DND-41 (cell line): ENCODE measurements at regions not wholly inside any gene's neighbourhood (a gene's known extent, or its start where the extent isn't known, plus 50 kb on each side); places are given as distances from the start of the nearest gene placed in this dataset.

ENCODE experiments used
- ATAC-seq: fragments of 200-7000 bp; cut with Tn5 transposase; 3 replicates; pipeline ENCODE4 v1.9.1; 2021; ENCODE audit warnings: low read depth; ENCODE audit not compliant: insufficient read depth
- DNase-seq: peaks from one replicate; pipeline ENCODE4 v3.0.0-alpha.2; 2020
- H2AFZ ChIP-seq: 2 replicates; pipeline ENCODE4 v1.6.0; 2012; ENCODE audit warnings: low read depth, low read length
- H3K27ac ChIP-seq: 2 replicates; pipeline ENCODE4 v1.5.1; 2012; ENCODE audit warnings: low read length, inconsistent platforms
- H3K27me3 ChIP-seq: fragments of 200-600 bp; sonication (generic); 2 replicates; pipeline ENCODE4 v1.6.0; 2012; ENCODE audit warnings: low read length, mild to moderate bottlenecking, inconsistent platforms; ENCODE audit not compliant: insufficient read depth, poor library complexity
- H3K36me3 ChIP-seq: 2 replicates; pipeline ENCODE4 v1.5.1; 2012; ENCODE audit warnings: low read length, inconsistent platforms; ENCODE audit not compliant: insufficient read depth
- H3K4me1 ChIP-seq: 2 replicates; pipeline ENCODE4 v1.5.1; 2012; ENCODE audit warnings: mild to moderate bottlenecking, low read length; ENCODE audit not compliant: insufficient read depth
- H3K4me2 ChIP-seq: 2 replicates; pipeline ENCODE4 v1.6.0; 2012; ENCODE audit warnings: mild to moderate bottlenecking, moderate library complexity, low read length, inconsistent platforms; ENCODE audit not compliant: insufficient read depth
- H3K4me3 ChIP-seq, 2 experiments: fragments of 200-600 bp in 1 of 2; shearing (Covaris generic) in 1 of 2; 2 replicates each; pipeline ENCODE4 v1.5.1; 2012 to 2016; ENCODE audit warnings: inconsistent platforms in 2 of 2, low read length in 2 of 2, mild to moderate bottlenecking in 2 of 2, low read depth in 1 of 2, moderate library complexity in 1 of 2
- H3K79me2 ChIP-seq: 2 replicates; pipeline ENCODE4 v1.6.0; 2012; ENCODE audit warnings: low read length, inconsistent platforms; ENCODE audit not compliant: insufficient read depth
- H3K9ac ChIP-seq: 2 replicates; pipeline ENCODE4 v1.6.0; 2012; ENCODE audit warnings: low read depth, mild to moderate bottlenecking, inconsistent platforms, low read length, moderate library complexity
- H3K9me3 ChIP-seq: 2 replicates; pipeline ENCODE4 v1.5.1; 2012; ENCODE audit warnings: low read length, moderate library complexity, mild to moderate bottlenecking, inconsistent platforms; ENCODE audit not compliant: insufficient read depth, severe bottlenecking
- H4K20me1 ChIP-seq: 2 replicates; pipeline ENCODE4 v1.6.0; 2012; ENCODE audit warnings: low read length; ENCODE audit not compliant: insufficient read depth
- EZH2 ChIP-seq: IDR thresholded peaks from 3 replicates; pipeline ENCODE4 v1.6.1; 2012; ENCODE audit warnings: borderline replicate concordance, low read depth, mild to moderate bottlenecking, moderate library complexity, low read length, inconsistent platforms; ENCODE audit not compliant: severe bottlenecking
- TF ChIP-seq, protein P1 (sequence below): IDR thresholded peaks from 2 replicates; pipeline ENCODE4 v1.5.1; 2012; ENCODE audit warnings: borderline replicate concordance, low read length, moderate library complexity, mild to moderate bottlenecking; ENCODE audit not compliant: poor library complexity, severe bottlenecking; ENCODE audit errors: extremely low read depth

- Histone ChIP-seq H3K9ac (no peak overlapping the region), H3K9me3 (no peaks in the 10 kb centered on the region), H3K27me3 (no peaks in the 10 kb centered on the region), H3K36me3 (no peaks in the 10 kb centered on the region), H3K27ac (peak overlapping the region; percentile 41), H3K4me2 (no peak overlapping the region), H3K4me3 (no peak overlapping the region), H3K4me1 (peaks cover 15% of the 10 kb centered on the region), H4K20me1 (no peaks in the 10 kb centered on the region), H2AFZ (no peak overlapping the region), H3K79me2 (no peaks in the 10 kb centered on the region)
- peak; percentile 69 for ATAC-seq
- peak; percentile 17 for DNase-seq
- no peak for TF ChIP-seq EZH2
- TF ChIP-seq, protein P1, sequence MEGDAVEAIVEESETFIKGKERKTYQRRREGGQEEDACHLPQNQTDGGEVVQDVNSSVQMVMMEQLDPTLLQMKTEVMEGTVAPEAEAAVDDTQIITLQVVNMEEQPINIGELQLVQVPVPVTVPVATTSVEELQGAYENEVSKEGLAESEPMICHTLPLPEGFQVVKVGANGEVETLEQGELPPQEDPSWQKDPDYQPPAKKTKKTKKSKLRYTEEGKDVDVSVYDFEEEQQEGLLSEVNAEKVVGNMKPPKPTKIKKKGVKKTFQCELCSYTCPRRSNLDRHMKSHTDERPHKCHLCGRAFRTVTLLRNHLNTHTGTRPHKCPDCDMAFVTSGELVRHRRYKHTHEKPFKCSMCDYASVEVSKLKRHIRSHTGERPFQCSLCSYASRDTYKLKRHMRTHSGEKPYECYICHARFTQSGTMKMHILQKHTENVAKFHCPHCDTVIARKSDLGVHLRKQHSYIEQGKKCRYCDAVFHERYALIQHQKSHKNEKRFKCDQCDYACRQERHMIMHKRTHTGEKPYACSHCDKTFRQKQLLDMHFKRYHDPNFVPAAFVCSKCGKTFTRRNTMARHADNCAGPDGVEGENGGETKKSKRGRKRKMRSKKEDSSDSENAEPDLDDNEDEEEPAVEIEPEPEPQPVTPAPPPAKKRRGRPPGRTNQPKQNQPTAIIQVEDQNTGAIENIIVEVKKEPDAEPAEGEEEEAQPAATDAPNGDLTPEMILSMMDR = no peak
These were observed 62.3 kb upstream of the COL24A1 start for GRCh38 chr1:86218859-86219258.

DNA sequence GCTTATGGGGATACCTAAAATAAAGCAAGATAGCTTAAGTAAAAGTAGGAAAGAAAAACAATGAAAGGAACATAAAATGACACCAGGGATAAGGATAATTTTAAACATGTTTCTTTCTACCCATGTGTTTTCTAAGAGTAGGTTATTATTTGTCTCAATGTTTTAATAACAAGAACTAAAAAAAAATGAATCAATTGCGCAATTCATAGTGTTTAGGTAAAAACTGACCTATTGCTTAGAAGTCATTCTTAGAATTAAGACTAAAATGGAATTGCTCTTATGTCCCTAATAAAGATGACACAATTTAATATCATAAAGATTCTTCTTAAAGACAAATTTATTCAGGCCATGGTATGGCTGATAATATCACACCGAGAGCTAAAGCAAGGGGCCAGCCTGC lies 58.0 kb upstream of the COL24A1 start:
- TF ChIP-seq EZH2 = no peak
- TF ChIP-seq, protein P1 = no peak
- H3K4me3 ChIP-seq = no peak overlapping the region
- no peak overlapping the region for H3K4me2 ChIP-seq
- H3K36me3 ChIP-seq = no peaks in the 10 kb centered on the region
- H3K27me3 ChIP-seq = no peaks in the 10 kb centered on the region
- H3K4me1 ChIP-seq = peaks cover 15% of the 10 kb centered on the region
- DNase-seq = no peak
- no peak overlapping the region for H2AFZ ChIP-seq
- ATAC-seq = no peak
- H3K9ac ChIP-seq = no peak overlapping the region
- H4K20me1 ChIP-seq = no peaks in the 10 kb centered on the region
- no peaks in the 10 kb centered on the region for H3K9me3 ChIP-seq
- no peak overlapping the region for H3K27ac ChIP-seq
- H3K79me2 ChIP-seq = no peaks in the 10 kb centered on the region

GRCh38 chr1:86209346-86209745 lies 52.8 kb upstream of the COL24A1 start:
- Histone ChIP-seq H2AFZ (no peak overlapping the region), H3K27me3 (no peaks in the 10 kb centered on the region), H3K4me1 (no peaks in the 10 kb centered on the region), H3K36me3 (no peaks in the 10 kb centered on the region), H4K20me1 (no peaks in the 10 kb centered on the region), H3K4me2 (no peak overlapping the region), H3K27ac (no peak overlapping the region), H3K9ac (no peak overlapping the region), H3K4me3 (no peak overlapping the region), H3K9me3 (no peaks in the 10 kb centered on the region), H3K79me2 (no peaks in the 10 kb centered on the region)
- DNase-seq = no peak
- ATAC-seq = no peak
- no peak for TF ChIP-seq EZH2
- TF ChIP-seq, protein P1 = no peak

DNA sequence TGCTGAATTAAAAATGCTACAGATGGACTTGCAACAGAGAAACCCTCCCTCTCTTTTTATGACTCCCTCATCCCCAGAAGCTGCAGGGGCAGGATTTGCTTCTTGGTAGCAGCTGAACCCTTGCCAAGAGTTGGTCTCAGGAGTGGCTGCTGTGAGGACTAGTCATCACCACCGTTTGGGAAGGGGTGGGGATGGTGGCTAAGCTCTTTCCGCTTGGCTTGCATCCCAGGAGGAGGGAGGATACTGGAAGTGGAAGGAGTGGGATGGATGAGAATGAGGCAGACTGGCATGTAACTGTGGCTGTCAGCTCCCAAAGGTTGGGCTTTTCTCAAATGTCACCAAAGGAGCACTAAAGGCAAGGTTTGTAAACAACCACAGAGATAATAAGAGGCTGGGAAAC lies 50.8 kb upstream of the COL24A1 start:
- H3K9ac ChIP-seq = no peak overlapping the region
- no peak for ATAC-seq
- H2AFZ ChIP-seq = no peak overlapping the region
- no peak overlapping the region for H3K4me2 ChIP-seq
- H3K9me3 ChIP-seq = no peaks in the 10 kb centered on the region
- H3K4me3 ChIP-seq = no peak overlapping the region
- no peaks in the 10 kb centered on the region for H3K36me3 ChIP-seq
- H3K79me2 ChIP-seq = no peaks in the 10 kb centered on the region
- no peaks in the 10 kb centered on the region for H3K27me3 ChIP-seq
- TF ChIP-seq EZH2 = no peak
- TF ChIP-seq, protein P1 = no peak
- H3K4me1 ChIP-seq = no peaks in the 10 kb centered on the region
- H3K27ac ChIP-seq = no peak overlapping the region
- no peaks in the 10 kb centered on the region for H4K20me1 ChIP-seq
- no peak for DNase-seq
